ENCODE measurements at regions not wholly inside any gene's neighbourhood (a gene's known extent, or its start where the extent isn't known, plus 50 kb on each side); places are given as distances from the start of the nearest gene placed in this dataset.

DNA sequence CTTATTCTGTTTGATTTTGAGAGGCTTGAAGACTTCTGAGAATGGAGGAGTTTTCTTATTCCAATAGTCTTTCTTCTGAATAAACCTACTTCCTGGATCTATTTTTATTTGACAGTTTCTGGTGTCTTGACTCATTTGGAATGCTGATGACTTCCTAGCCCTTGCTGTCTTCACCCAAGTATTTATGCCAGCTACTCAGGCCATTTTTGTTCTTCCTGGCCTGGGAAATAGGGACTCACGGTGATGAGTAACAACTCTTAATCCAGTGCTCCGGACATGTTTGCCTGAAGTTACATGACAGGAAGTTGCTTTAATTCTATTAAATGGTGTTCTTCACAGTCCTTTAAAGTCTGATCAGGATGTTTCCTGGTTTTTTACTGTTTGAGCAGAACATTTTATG, 272.1 kb upstream of the EYS start:
- TF ChIP-seq, protein P1, sequence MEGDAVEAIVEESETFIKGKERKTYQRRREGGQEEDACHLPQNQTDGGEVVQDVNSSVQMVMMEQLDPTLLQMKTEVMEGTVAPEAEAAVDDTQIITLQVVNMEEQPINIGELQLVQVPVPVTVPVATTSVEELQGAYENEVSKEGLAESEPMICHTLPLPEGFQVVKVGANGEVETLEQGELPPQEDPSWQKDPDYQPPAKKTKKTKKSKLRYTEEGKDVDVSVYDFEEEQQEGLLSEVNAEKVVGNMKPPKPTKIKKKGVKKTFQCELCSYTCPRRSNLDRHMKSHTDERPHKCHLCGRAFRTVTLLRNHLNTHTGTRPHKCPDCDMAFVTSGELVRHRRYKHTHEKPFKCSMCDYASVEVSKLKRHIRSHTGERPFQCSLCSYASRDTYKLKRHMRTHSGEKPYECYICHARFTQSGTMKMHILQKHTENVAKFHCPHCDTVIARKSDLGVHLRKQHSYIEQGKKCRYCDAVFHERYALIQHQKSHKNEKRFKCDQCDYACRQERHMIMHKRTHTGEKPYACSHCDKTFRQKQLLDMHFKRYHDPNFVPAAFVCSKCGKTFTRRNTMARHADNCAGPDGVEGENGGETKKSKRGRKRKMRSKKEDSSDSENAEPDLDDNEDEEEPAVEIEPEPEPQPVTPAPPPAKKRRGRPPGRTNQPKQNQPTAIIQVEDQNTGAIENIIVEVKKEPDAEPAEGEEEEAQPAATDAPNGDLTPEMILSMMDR (conservative IDR thresholded peaks at IDR 0.05; ENCODE audit: low read depth, low read length), result no peak
- TF ChIP-seq EZH2 (IDR thresholded peaks at IDR 0.05; ENCODE audit: low read length, unreplicated experiment), result no peak
